Esophagus muscularis mucosa (tissue), 4 donors: ENCODE measurements at regions not wholly inside any gene's neighbourhood (a gene's known extent, or its start where the extent isn't known, plus 50 kb on each side); places are given as distances from the start of the nearest gene placed in this dataset.

Experiments used
- DNase-seq: peaks from one replicate; pipeline ENCODE4 v3.0.0-alpha.2; 2017; ENCODE audit errors: extremely low spot score
- H3K27ac ChIP-seq, 4 donors: fragments of 200-600 bp; sonication (generic); replicated peaks in 1 of 4; 1 replicate in 3 of 4; 2 replicates in 1 of 4; pipeline ENCODE4 v1.5.1; 2016 to 2019; ENCODE audit warnings: mild to moderate bottlenecking in 1 of 4
- H3K27me3 ChIP-seq, 4 donors: fragments of 200-600 bp; sonication (generic); one replicate each; pipeline versions ENCODE4 v1.5.1 to v1.6.0; 2016 to 2019
- H3K36me3 ChIP-seq, 4 donors: fragments of 200-600 bp; sonication (generic); one replicate each; pipeline ENCODE4 v1.5.1; 2016 to 2019
- H3K4me1 ChIP-seq, 4 donors: fragments of 200-600 bp; sonication (generic); one replicate each; pipeline ENCODE4 v1.5.1; 2016 to 2019
- H3K4me3 ChIP-seq, 4 donors: fragments of 200-600 bp; sonication (generic); 1 replicate in 2 of 4; 2 replicates in 2 of 4; pipeline ENCODE4 v1.5.1; 2016 to 2019; ENCODE audit warnings: mild to moderate bottlenecking in 4 of 4, moderate library complexity in 1 of 4
- H3K9me3 ChIP-seq, 4 donors: fragments of 200-600 bp; sonication (generic); 1 replicate in 3 of 4; 2 replicates in 1 of 4; pipeline ENCODE4 v1.5.1; 2016 to 2019
- CTCF ChIP-seq, 3 experiments: fragments of 200-600 bp in 2 of 3; fragments of 450-650 bp in 1 of 3; sonication (generic) in 2 of 3; IDR thresholded peaks; one replicate each; pipeline ENCODE4 v1.5.1; 2017 to 2019; ENCODE audit warnings: antibody characterized with exemption in 3 of 3, mild to moderate bottlenecking in 2 of 3, moderate library complexity in 1 of 3
- EP300 ChIP-seq: sonication (generic); formaldehyde crosslinking; IDR thresholded peaks from one replicate; pipeline ENCODE4 v1.6.1; 2017; ENCODE audit warnings: antibody characterized with exemption
- POLR2A ChIP-seq: fragments of 450-650 bp; IDR thresholded peaks from one replicate; pipeline ENCODE4 v1.6.1; 2017; ENCODE audit warnings: antibody characterized with exemption, moderate library complexity, mild to moderate bottlenecking, low read depth
- POLR2AphosphoS5 ChIP-seq, 2 donors: sonication (generic); formaldehyde crosslinking; IDR thresholded peaks; one replicate each; pipeline ENCODE4 v1.6.1; 2017; ENCODE audit warnings: antibody characterized with exemption in 2 of 2
- WGBS: methylation state at CpG from one replicate; pipeline ENCODE4 v1.1.5; 2018; 5-methylcytosine and 5-hydroxymethylcytosine counted together
- intact Hi-C: fragments of 100-400 bp; cut with DNase I; formaldehyde crosslinking; loops from one replicate; pipeline ENCODE4 v1.15.1; 2023

- 86% methylated on average over 4 of the region's 4 CpGs for WGBS
- intact Hi-C loops: no loop called here
- no peaks in the 10 kb centered on the region for H3K36me3 ChIP-seq
Measured at GRCh38 chr4:161132715-161133425, 1030.9 kb downstream of the FSTL5 start.

GRCh38 chr4:161121451-161121850, 1042.3 kb downstream of the FSTL5 start:
- Histone ChIP-seq H3K27me3 (no peaks in the 10 kb centered on the region), H3K27ac (no peak overlapping the region), H3K4me3 (no peak overlapping the region), H3K9me3 (peaks cover 0 to 14% (median 4%) of the 10 kb centered on the region in 4 donors), H3K4me1 (no peaks in the 10 kb centered on the region), H3K36me3 (no peaks in the 10 kb centered on the region)
- TF ChIP-seq POLR2A: no peak
- TF ChIP-seq POLR2AphosphoS5 (IDR thresholded peaks at IDR 0.05): no peak
- no peak for TF ChIP-seq CTCF (IDR thresholded peaks at IDR 0.05)
- no peak for TF ChIP-seq EP300
- intact Hi-C loops: no loop called here
- DNase-seq: no peak
- 35% methylated on average over 2 of the region's 2 CpGs for WGBS

More at GRCh38 chr4:161132715-161133425, 1030.9 kb downstream of the FSTL5 start:
- Histone ChIP-seq H3K4me1 (no peaks in the 10 kb centered on the region), H3K27me3 (no peaks in the 10 kb centered on the region), H3K27ac (no peak overlapping the region), H3K9me3 (peaks cover 0 to 6% (median 0%) of the 10 kb centered on the region in 4 donors), H3K4me3 (no peak overlapping the region)
- DNase-seq: no peak
- TF ChIP-seq CTCF (IDR thresholded peaks at IDR 0.05) (no peak), POLR2A (no peak), EP300 (no peak), POLR2AphosphoS5 (IDR thresholded peaks at IDR 0.05) (no peak)

- H3K27ac ChIP-seq: no peak overlapping the region
- intact Hi-C loops: no loop called here
- no peaks in the 10 kb centered on the region for H3K27me3 ChIP-seq
- TF ChIP-seq POLR2AphosphoS5 (IDR thresholded peaks at IDR 0.05): no peak
- no peak for TF ChIP-seq CTCF (IDR thresholded peaks at IDR 0.05)
- no peak for TF ChIP-seq EP300
- TF ChIP-seq POLR2A: no peak
- WGBS: 64% methylated on average over 1 of the region's 1 CpG
- no peak overlapping the region for H3K4me3 ChIP-seq
- DNase-seq: no peak
- no peaks in the 10 kb centered on the region for H3K9me3 ChIP-seq
- H3K4me1 ChIP-seq: no peaks in the 10 kb centered on the region
- no peaks in the 10 kb centered on the region for H3K36me3 ChIP-seq
Measured at GRCh38 chr4:161101881-161102280, 1061.9 kb downstream of the FSTL5 start.

- Histone ChIP-seq H3K36me3 (no peaks in the 10 kb centered on the region), H3K9me3 (no peaks in the 10 kb centered on the region), H3K27me3 (no peaks in the 10 kb centered on the region), H3K4me3 (no peak overlapping the region), H3K27ac (no peak overlapping the region), H3K4me1 (no peaks in the 10 kb centered on the region)
- DNase-seq: no peak
- intact Hi-C loops: no loop called here
- TF ChIP-seq POLR2A (no peak), POLR2AphosphoS5 (IDR thresholded peaks at IDR 0.05) (no peak), CTCF (IDR thresholded peaks at IDR 0.05) (no peak), EP300 (no peak)
Measured at GRCh38 chr4:161097821-161098220, 1066.0 kb downstream of the FSTL5 start.

- H3K27ac ChIP-seq: no peak overlapping the region
- 39% methylated on average over 1 of the region's 1 CpG for WGBS
- no peaks in the 10 kb centered on the region for H3K4me1 ChIP-seq
- H3K27me3 ChIP-seq: no peaks in the 10 kb centered on the region
- no peak for DNase-seq
- no peak for TF ChIP-seq POLR2AphosphoS5 (IDR thresholded peaks at IDR 0.05)
- no peak for TF ChIP-seq EP300
- TF ChIP-seq CTCF (IDR thresholded peaks at IDR 0.05): no peak
- TF ChIP-seq POLR2A: no peak
- no peaks in the 10 kb centered on the region for H3K9me3 ChIP-seq
- no peaks in the 10 kb centered on the region for H3K36me3 ChIP-seq
- no peak overlapping the region for H3K4me3 ChIP-seq
- intact Hi-C loops: no loop called here
Measured at GRCh38 chr4:161061046-161061445, 1102.8 kb downstream of the FSTL5 start.
